CD8-positive, alpha-beta memory T cell (primary cell): ENCODE measurements at regions not wholly inside any gene's neighbourhood (a gene's known extent, or its start where the extent isn't known, plus 50 kb on each side); places are given as distances from the start of the nearest gene placed in this dataset.

ENCODE experiments used
- CTCF ChIA-PET: fragments of 350-600 bp; sonication (Branson Sonifier 250); formaldehyde crosslinking; loops from one replicate; lab custom pipeline; 2021; ENCODE audit warnings: antibody characterized with exemption; lab: Charles Lee
- POLR2A ChIA-PET: fragments of 350-600 bp; sonication (Branson Sonifier 250); formaldehyde crosslinking; loops from one replicate; lab custom pipeline; 2021; ENCODE audit warnings: antibody characterized with exemption; lab: Charles Lee
- DNase-seq, 5 donors: peaks; one replicate each; pipeline versions ENCODE4 v3.0.0 to v3.0.0-alpha.2; 2020 to 2022; ENCODE audit warnings: mixed read lengths in 1 of 5
- H3K27ac ChIP-seq: one replicate; pipeline ENCODE4 v1.7.0; 2013; ENCODE audit warnings: low read depth, mild to moderate bottlenecking, low read length, moderate library complexity
- H3K27me3 ChIP-seq: 2 replicates; pipeline ENCODE4 v1.7.0; 2013; ENCODE audit warnings: low read length, mild to moderate bottlenecking; ENCODE audit not compliant: insufficient read depth, poor library complexity, severe bottlenecking
- H3K36me3 ChIP-seq: 2 replicates; pipeline ENCODE4 v1.7.0; 2013; ENCODE audit warnings: mild to moderate bottlenecking, low read length, moderate library complexity; ENCODE audit not compliant: insufficient read depth
- H3K4me1 ChIP-seq: 2 replicates; pipeline ENCODE4 v1.7.0; 2013; ENCODE audit warnings: mild to moderate bottlenecking, low read length, moderate library complexity; ENCODE audit not compliant: insufficient read depth
- H3K4me3 ChIP-seq: 2 replicates; pipeline ENCODE4 v1.7.0; 2013; ENCODE audit warnings: mild to moderate bottlenecking, low read length
- H3K9me3 ChIP-seq: 2 replicates; pipeline ENCODE4 v1.7.0; 2013; ENCODE audit warnings: mild to moderate bottlenecking, low read length
- H3K27ac Mint-ChIP-seq, 8 donors: one replicate each; pipeline ENCODE4 v1.8.0; 2020 to 2021; ENCODE audit warnings: mixed read lengths in 8 of 8, mild to moderate bottlenecking in 6 of 8, inconsistent platforms in 3 of 8, moderate library complexity in 3 of 8
- H3K27me3 Mint-ChIP-seq, 2 donors: one replicate each; pipeline ENCODE4 v1.8.0; 2020 to 2021; ENCODE audit warnings: mixed read lengths in 2 of 2, mild to moderate bottlenecking in 1 of 2, moderate library complexity in 1 of 2
- H3K36me3 Mint-ChIP-seq, 3 donors: one replicate each; pipeline ENCODE4 v1.8.0; 2020 to 2021; ENCODE audit warnings: mixed read lengths in 3 of 3, inconsistent platforms in 1 of 3, mild to moderate bottlenecking in 1 of 3
- H3K4me1 Mint-ChIP-seq, 3 donors: one replicate each; pipeline ENCODE4 v1.8.0; 2020 to 2021; ENCODE audit warnings: mixed read lengths in 3 of 3, inconsistent platforms in 1 of 3, mild to moderate bottlenecking in 1 of 3
- H3K4me3 Mint-ChIP-seq, 7 donors: one replicate each; pipeline ENCODE4 v1.8.0; 2020 to 2021; ENCODE audit warnings: mixed read lengths in 7 of 7, mild to moderate bottlenecking in 6 of 7, moderate library complexity in 4 of 7, inconsistent platforms in 2 of 7
- H3K9me3 Mint-ChIP-seq, 5 donors: one replicate each; pipeline ENCODE4 v1.8.0; 2020 to 2022; ENCODE audit warnings: mixed read lengths in 5 of 5, mild to moderate bottlenecking in 3 of 5, moderate library complexity in 2 of 5, inconsistent platforms in 1 of 5

DNA sequence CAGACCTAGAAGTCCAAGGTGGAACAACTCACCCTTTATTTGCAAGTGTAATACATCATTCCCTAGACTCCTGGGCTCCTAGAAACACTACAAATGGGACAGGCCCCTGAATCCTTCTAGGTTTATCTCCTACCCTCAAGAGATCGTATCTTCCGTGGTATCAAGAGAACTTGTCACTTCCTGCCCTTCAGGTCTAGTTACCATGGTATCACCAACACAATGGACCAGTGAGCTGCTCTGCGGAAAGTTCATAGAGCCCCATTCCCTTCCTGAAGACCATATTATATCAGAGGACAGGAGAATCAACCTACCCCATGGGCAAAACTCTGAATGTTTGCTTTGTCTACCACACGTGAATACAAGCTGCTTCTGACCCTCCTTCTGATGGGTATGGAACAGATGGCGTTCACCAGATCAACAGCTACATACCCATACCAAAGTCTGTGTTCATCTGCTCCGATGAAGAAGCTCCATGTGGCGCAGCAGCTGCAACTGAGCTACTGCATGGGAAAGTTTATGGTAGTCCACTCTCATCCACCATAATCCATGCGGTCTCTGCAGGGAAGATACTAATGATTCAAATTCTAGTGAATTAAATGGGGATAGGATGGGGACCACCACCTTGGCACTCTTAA lies 84.6 kb upstream of the KLF13 start:
- Mint-ChIP-seq H3K4me1 (peaks cover 10 to 34% (median 32%) of the 10 kb centered on the region in 3 donors), H3K4me3 (peak overlapping the region in 6 of 7 donors; percentile 1 to 56 (median 27)), H3K36me3 (peaks cover 0 to 3% (median 0%) of the 10 kb centered on the region in 3 donors), H3K27me3 (no peaks in the 10 kb centered on the region), H3K9me3 (no peaks in the 10 kb centered on the region), H3K27ac (peak overlapping the region in 7 of 8 donors; percentile 68 to 96 (median 93))
- DNase-seq, result peak in 2 of 5 donors; percentile 63 to 68
- no peak overlapping the region for H3K4me3 ChIP-seq
- ChIA-PET POLR2A (interaction anchor here (1.2 kb wide), 1 partner anchor 23 kb away, joined by 3 read pairs; no protein-coding TSS in a partner anchor), CTCF (interaction anchor here (0.9 to 1.2 kb wide), 3 partner anchors 16 to 247 kb away, joined by 3 to 5 read pairs (median 3); no protein-coding TSS in a partner anchor)
- peaks cover 23% of the 10 kb centered on the region for H3K4me1 ChIP-seq
- no peaks in the 10 kb centered on the region for H3K27me3 ChIP-seq
- H3K27ac ChIP-seq, result peak overlapping the region; percentile 25
- no peaks in the 10 kb centered on the region for H3K9me3 ChIP-seq
- H3K36me3 ChIP-seq, result no peaks in the 10 kb centered on the region

DNA sequence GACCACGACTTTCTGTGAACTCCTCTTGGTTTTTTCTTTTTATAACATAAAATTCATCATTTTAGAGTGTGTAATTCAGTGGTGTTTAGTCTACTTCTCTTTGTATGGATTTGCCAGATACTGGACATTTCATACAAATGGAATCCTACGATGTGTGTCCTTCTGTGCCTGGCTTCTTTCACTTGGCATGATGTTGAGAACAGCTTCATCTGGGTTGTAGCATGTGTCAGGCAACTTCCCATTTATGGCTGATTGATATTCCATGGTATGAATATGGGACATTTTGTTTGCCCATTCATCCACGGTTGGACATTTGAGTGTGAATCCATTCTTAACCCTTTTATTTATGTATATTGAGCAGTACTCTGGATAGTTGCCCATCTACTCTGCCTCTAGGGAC lies 82.7 kb upstream of the KLF13 start:
- Mint-ChIP-seq H3K27ac (peak overlapping the region in 2 of 8 donors; percentile 75 to 77), H3K4me3 (no peak overlapping the region), H3K9me3 (no peaks in the 10 kb centered on the region), H3K27me3 (no peaks in the 10 kb centered on the region), H3K36me3 (peaks cover 0 to 3% (median 0%) of the 10 kb centered on the region in 3 donors), H3K4me1 (peaks cover 7 to 27% (median 26%) of the 10 kb centered on the region in 3 donors)
- no peak overlapping the region for H3K4me3 ChIP-seq
- H3K9me3 ChIP-seq, result no peaks in the 10 kb centered on the region
- DNase-seq, result no peak
- ChIA-PET POLR2A (no interaction called here), CTCF (no interaction called here)
- H3K4me1 ChIP-seq, result peaks cover 21% of the 10 kb centered on the region
- no peaks in the 10 kb centered on the region for H3K36me3 ChIP-seq
- H3K27ac ChIP-seq, result no peak overlapping the region
- H3K27me3 ChIP-seq, result no peaks in the 10 kb centered on the region

DNA sequence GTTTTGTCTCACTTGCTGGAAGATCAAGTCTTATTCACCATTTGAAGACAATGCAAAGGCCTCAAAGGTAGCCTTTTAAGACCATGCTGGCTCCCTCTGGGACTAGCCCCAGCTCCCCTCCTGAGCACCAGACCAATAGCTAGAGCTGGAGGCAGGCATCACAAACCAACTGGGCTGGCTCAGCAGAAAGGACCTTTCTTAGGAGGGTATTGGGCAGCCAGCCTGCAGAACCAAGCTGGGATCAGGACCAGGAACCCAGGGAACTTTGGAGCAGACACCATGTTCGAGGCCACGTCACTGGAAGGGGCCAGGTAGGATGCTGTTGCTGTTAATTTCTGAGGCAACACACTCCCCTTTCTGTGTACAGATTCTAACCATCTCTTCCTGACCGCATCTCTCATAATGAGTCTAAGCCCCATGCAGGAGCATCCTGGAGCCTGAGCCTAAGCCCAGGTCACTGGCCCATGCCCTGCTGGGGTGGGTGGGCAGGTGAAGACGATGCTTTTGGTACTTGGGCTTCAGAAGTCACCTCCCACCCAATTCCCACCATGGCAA lies 81.4 kb upstream of the KLF13 start:
- Mint-ChIP-seq H3K36me3 (peaks cover 0 to 3% (median 0%) of the 10 kb centered on the region in 3 donors), H3K9me3 (no peaks in the 10 kb centered on the region), H3K4me3 (no peak overlapping the region), H3K4me1 (peaks cover 2 to 19% (median 18%) of the 10 kb centered on the region in 3 donors), H3K27me3 (no peaks in the 10 kb centered on the region), H3K27ac (peak overlapping the region in 2 of 8 donors; percentile 38 to 81)
- Histone ChIP-seq H3K27ac (no peak overlapping the region), H3K4me3 (no peak overlapping the region), H3K9me3 (no peaks in the 10 kb centered on the region), H3K36me3 (no peaks in the 10 kb centered on the region), H3K4me1 (peaks cover 13% of the 10 kb centered on the region), H3K27me3 (no peaks in the 10 kb centered on the region)
- CTCF ChIA-PET, result interaction anchor here (1.1 kb wide), 1 partner anchor 18 kb away, joined by 3 read pairs; no protein-coding TSS in a partner anchor
- POLR2A ChIA-PET, result no interaction called here
- no peak for DNase-seq

DNA sequence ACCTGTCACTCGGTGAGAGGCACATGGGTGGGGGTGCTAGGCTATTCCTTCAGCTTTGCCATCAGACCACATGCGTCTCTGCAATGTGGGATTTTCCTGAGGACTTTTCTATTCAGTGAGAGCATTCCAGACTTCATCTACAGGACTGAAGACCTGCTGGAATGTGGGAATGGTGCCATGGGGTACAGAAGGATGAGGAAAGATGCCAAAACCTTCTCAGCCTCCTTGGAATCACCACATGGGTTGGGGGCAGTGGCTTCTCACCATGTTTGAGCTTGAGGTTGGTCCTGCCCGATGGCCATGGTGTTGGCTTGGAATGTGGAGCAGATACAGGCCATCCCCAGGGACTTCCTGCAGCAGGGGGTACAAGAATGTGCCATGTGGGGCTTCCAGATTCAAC lies 80.9 kb upstream of the KLF13 start:
- DNase-seq, result no peak
- Histone ChIP-seq H3K4me1 (peaks cover 13% of the 10 kb centered on the region), H3K27me3 (no peaks in the 10 kb centered on the region), H3K36me3 (no peaks in the 10 kb centered on the region), H3K27ac (no peak overlapping the region), H3K4me3 (no peak overlapping the region), H3K9me3 (no peaks in the 10 kb centered on the region)
- peaks cover 2 to 14% (median 14%) of the 10 kb centered on the region in 3 donors for H3K4me1 Mint-ChIP-seq
- H3K27ac Mint-ChIP-seq, result no peak overlapping the region
- H3K9me3 Mint-ChIP-seq, result no peaks in the 10 kb centered on the region
- no peak overlapping the region for H3K4me3 Mint-ChIP-seq
- peaks cover 0 to 3% (median 0%) of the 10 kb centered on the region in 3 donors for H3K36me3 Mint-ChIP-seq
- ChIA-PET CTCF (interaction anchor here (1.1 kb wide), 1 partner anchor 17 kb away, joined by 3 read pairs; no protein-coding TSS in a partner anchor), POLR2A (no interaction called here)
- H3K27me3 Mint-ChIP-seq, result no peaks in the 10 kb centered on the region

DNA sequence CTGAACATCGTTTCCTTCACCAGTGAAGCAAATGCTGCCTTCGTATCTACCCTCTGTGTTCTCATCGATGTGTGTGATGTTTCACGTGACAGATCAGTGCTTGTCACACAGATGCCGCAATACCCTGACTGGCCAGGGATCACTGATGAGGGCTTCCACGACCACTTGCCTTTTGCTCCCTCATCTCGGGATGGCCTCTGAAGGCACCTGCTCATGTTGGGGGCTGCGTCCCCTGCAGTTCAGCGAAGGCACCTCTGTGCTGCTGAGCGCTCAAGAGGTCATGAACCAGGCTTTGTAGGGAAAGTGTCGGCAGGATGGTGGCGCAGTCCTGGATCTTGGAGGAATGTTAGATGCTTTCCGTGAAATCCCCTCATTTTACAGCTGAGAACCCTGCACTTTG lies 79.2 kb upstream of the KLF13 start:
- DNase-seq, result no peak
- ChIA-PET POLR2A (no interaction called here), CTCF (interaction anchor here (1.2 kb wide), 1 partner anchor 32 kb away, joined by 4 read pairs; no protein-coding TSS in a partner anchor)
- no peaks in the 10 kb centered on the region for H3K36me3 Mint-ChIP-seq
- Histone ChIP-seq H3K4me3 (no peak overlapping the region), H3K36me3 (no peaks in the 10 kb centered on the region), H3K9me3 (no peaks in the 10 kb centered on the region), H3K27me3 (no peaks in the 10 kb centered on the region), H3K27ac (no peak overlapping the region), H3K4me1 (no peaks in the 10 kb centered on the region)
- H3K27ac Mint-ChIP-seq, result no peak overlapping the region
- no peaks in the 10 kb centered on the region for H3K27me3 Mint-ChIP-seq
- H3K4me1 Mint-ChIP-seq, result peaks cover 0 to under 1% (median 0%) of the 10 kb centered on the region in 3 donors
- no peak overlapping the region for H3K4me3 Mint-ChIP-seq
- H3K9me3 Mint-ChIP-seq, result no peaks in the 10 kb centered on the region

DNA sequence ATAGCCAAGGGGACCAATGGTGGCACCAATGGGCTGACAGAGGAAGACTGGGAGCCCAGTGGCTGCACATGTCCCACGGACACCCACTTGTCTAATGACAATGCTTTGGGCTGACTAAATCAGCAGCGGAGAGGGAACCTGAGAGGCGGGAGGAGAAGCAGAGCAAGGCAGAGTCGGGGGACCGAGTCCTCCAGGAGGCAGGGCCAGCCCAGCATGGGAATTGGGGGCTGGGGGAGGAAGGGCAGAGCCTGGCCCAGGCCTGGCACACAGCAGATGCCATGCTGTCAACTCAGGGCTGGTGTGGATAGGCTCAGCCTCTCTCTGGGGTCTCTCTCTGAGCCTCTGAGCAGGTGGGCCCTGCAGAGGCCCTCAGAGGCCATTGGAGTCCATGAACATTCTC lies 78.4 kb upstream of the KLF13 start:
- Mint-ChIP-seq H3K27me3 (no peaks in the 10 kb centered on the region), H3K4me3 (no peak overlapping the region), H3K27ac (peak overlapping the region in 1 of 8 donors; percentile 60), H3K4me1 (no peaks in the 10 kb centered on the region), H3K36me3 (no peaks in the 10 kb centered on the region), H3K9me3 (no peaks in the 10 kb centered on the region)
- ChIA-PET POLR2A (no interaction called here), CTCF (interaction anchor here (1.2 kb wide), 1 partner anchor 33 kb away, joined by 4 read pairs; no protein-coding TSS in a partner anchor)
- H3K4me3 ChIP-seq, result no peak overlapping the region
- no peaks in the 10 kb centered on the region for H3K27me3 ChIP-seq
- H3K9me3 ChIP-seq, result no peaks in the 10 kb centered on the region
- no peak overlapping the region for H3K27ac ChIP-seq
- no peaks in the 10 kb centered on the region for H3K4me1 ChIP-seq
- H3K36me3 ChIP-seq, result no peaks in the 10 kb centered on the region
- DNase-seq, result no peak

DNA sequence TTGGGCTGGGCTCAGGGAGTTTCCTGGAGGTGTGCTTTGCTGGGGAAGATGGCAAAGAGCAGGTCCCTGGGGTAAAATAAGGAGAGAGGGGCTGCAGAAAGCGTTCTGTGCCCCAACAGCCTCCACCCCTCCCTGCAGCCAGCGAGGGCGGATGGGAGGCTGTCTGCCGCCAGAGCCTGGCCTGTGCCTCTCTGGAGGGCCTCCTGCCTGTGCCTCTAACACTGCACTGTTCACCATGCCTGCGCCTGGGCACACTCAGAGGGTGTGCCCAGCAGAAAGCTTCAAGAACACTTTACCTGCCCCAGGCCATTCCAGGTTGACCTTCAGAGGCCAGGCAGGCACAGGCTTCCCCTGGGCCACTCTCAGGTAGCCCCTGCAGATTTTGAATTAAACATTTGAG lies 77.7 kb upstream of the KLF13 start:
- ChIA-PET POLR2A (no interaction called here), CTCF (no interaction called here)
- no peaks in the 10 kb centered on the region for H3K36me3 Mint-ChIP-seq
- Histone ChIP-seq H3K27ac (no peak overlapping the region), H3K27me3 (no peaks in the 10 kb centered on the region), H3K4me3 (no peak overlapping the region), H3K36me3 (no peaks in the 10 kb centered on the region), H3K4me1 (no peaks in the 10 kb centered on the region), H3K9me3 (no peaks in the 10 kb centered on the region)
- no peaks in the 10 kb centered on the region for H3K27me3 Mint-ChIP-seq
- H3K4me1 Mint-ChIP-seq, result no peaks in the 10 kb centered on the region
- H3K27ac Mint-ChIP-seq, result no peak overlapping the region
- no peaks in the 10 kb centered on the region for H3K9me3 Mint-ChIP-seq
- no peak for DNase-seq
- H3K4me3 Mint-ChIP-seq, result no peak overlapping the region

DNA sequence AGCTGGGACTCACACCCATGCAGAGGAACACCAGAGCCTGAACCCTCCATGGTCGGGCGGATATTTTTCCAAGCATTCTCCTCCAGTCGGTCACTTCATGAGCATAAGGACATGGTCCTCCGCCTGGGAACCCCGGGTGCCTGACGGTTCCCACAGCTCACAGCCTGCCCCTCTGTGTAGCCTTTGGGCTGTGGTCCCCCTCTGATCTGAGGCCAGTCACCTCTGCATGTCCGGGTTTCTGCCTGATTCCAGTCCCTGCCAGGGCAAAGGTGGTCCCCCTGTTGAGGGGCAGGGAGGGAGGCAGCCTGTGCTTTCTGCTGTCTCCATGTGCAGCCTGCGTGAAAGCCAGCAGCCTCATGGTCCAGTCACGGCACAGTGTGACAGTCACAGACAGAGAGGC lies 76.6 kb upstream of the KLF13 start:
- no peak overlapping the region for H3K27ac Mint-ChIP-seq
- Histone ChIP-seq H3K4me3 (no peak overlapping the region), H3K27me3 (no peaks in the 10 kb centered on the region), H3K9me3 (no peaks in the 10 kb centered on the region), H3K4me1 (peaks cover 6% of the 10 kb centered on the region), H3K27ac (no peak overlapping the region), H3K36me3 (no peaks in the 10 kb centered on the region)
- DNase-seq, result no peak
- no peaks in the 10 kb centered on the region for H3K9me3 Mint-ChIP-seq
- no peak overlapping the region for H3K4me3 Mint-ChIP-seq
- no peaks in the 10 kb centered on the region for H3K4me1 Mint-ChIP-seq
- H3K27me3 Mint-ChIP-seq, result no peaks in the 10 kb centered on the region
- ChIA-PET POLR2A (no interaction called here), CTCF (no interaction called here)
- no peaks in the 10 kb centered on the region for H3K36me3 Mint-ChIP-seq
